WTC11 (cell line): ENCODE measurements at regions not wholly inside any gene's neighbourhood (a gene's known extent, or its start where the extent isn't known, plus 50 kb on each side); places are given as distances from the start of the nearest gene placed in this dataset.

Experiments used
- ATAC-seq: fragments of 200-7000 bp; cut with Tn5 transposase; 2 replicates; pipeline ENCODE4 v1.10.0; 2021; ENCODE audit warnings: mild to moderate bottlenecking, moderate library complexity
- CTCF ChIA-PET: fragments of 300-600 bp; sonication (Branson Sonifier 250); formaldehyde crosslinking; loops from one replicate; lab custom pipeline; 2021; ENCODE audit warnings: antibody characterized with exemption; lab: Charles Lee
- POLR2A ChIA-PET: fragments of 350-600 bp; sonication (Branson Sonifier 250); formaldehyde crosslinking; loops from one replicate; lab custom pipeline; 2021; ENCODE audit warnings: antibody characterized with exemption; lab: Charles Lee
- DNase-seq: peaks from one replicate; pipeline ENCODE4 v3.0.0; 2021; ENCODE audit warnings: low spot score
- H3K27ac Mint-ChIP-seq: 2 replicates; pipeline ENCODE4 v1.8.0; 2021; ENCODE audit warnings: mixed read lengths
- H3K27me3 Mint-ChIP-seq: 2 replicates; pipeline ENCODE4 v1.8.0; 2021; ENCODE audit warnings: low read depth, mild to moderate bottlenecking, moderate library complexity, mixed read lengths
- H3K36me3 Mint-ChIP-seq: 2 replicates; pipeline ENCODE4 v1.8.0; 2021; ENCODE audit warnings: mixed read lengths
- H3K4me1 Mint-ChIP-seq: 2 replicates; pipeline ENCODE4 v1.8.0; 2022; ENCODE audit warnings: mixed read lengths
- H3K4me3 Mint-ChIP-seq: 2 replicates; pipeline ENCODE4 v1.8.0; 2021; ENCODE audit warnings: mild to moderate bottlenecking, moderate library complexity, mixed read lengths
- H3K9me3 Mint-ChIP-seq: 2 replicates; pipeline ENCODE4 v1.8.0; 2021; ENCODE audit warnings: mixed read lengths
- AR ChIP-seq: fragments of 250-450 bp; sonication (Bioruptor Pico); IDR thresholded peaks from 2 replicates; pipeline ENCODE4 v1.9.0; 2021; ENCODE audit warnings: mild to moderate bottlenecking
- ATF1 ChIP-seq: sonication (generic); formaldehyde crosslinking; IDR thresholded peaks from 2 replicates; pipeline ENCODE4 v1.8.1; 2023; ENCODE audit warnings: mild to moderate bottlenecking, moderate library complexity, missing genetic modification reagents
- CDX4 ChIP-seq: fragments of 250-450 bp; sonication (Bioruptor Pico); IDR thresholded peaks from 2 replicates; pipeline ENCODE4 v1.9.0; 2021; ENCODE audit warnings: moderate library complexity, mild to moderate bottlenecking, inconsistent platforms, borderline replicate concordance
- ETV6 ChIP-seq: sonication (generic); formaldehyde crosslinking; IDR thresholded peaks from 2 replicates; pipeline ENCODE4 v1.8.1; 2022; ENCODE audit warnings: mild to moderate bottlenecking, missing genetic modification reagents
- FOXP1 ChIP-seq: sonication (generic); formaldehyde crosslinking; IDR thresholded peaks from 2 replicates; pipeline ENCODE4 v1.8.0; 2022; ENCODE audit warnings: missing genetic modification reagents, mild to moderate bottlenecking, moderate library complexity, borderline replicate concordance
- HMGA2 ChIP-seq: fragments of 250-450 bp; sonication (Bioruptor Pico); IDR thresholded peaks from 2 replicates; pipeline ENCODE4 v1.4.0; 2021; ENCODE audit warnings: mild to moderate bottlenecking, moderate library complexity
- MLX ChIP-seq: sonication (generic); formaldehyde crosslinking; IDR thresholded peaks from 2 replicates; pipeline ENCODE4 v1.8.1; 2023; ENCODE audit warnings: mild to moderate bottlenecking, missing genetic modification reagents, moderate library complexity
- MYBL2 ChIP-seq: sonication (generic); formaldehyde crosslinking; IDR thresholded peaks from 2 replicates; pipeline ENCODE4 v1.8.1; 2023; ENCODE audit warnings: mild to moderate bottlenecking, moderate library complexity, missing genetic modification reagents
- NFYB ChIP-seq: sonication (generic); formaldehyde crosslinking; conservative IDR thresholded peaks from 2 replicates; pipeline ENCODE4 v1.8.0; 2022; ENCODE audit warnings: low read depth, missing genetic modification reagents
- NR2C2 ChIP-seq: sonication (generic); formaldehyde crosslinking; IDR thresholded peaks from 2 replicates; pipeline ENCODE4 v1.8.0; 2022; ENCODE audit warnings: mild to moderate bottlenecking, missing genetic modification reagents
- RORB ChIP-seq: fragments of 250-450 bp; sonication (Bioruptor Pico); IDR thresholded peaks from 2 replicates; pipeline ENCODE4 v1.9.0; 2021; ENCODE audit warnings: mild to moderate bottlenecking
- SOX15 ChIP-seq: fragments of 250-450 bp; sonication (Bioruptor Pico); IDR thresholded peaks from 2 replicates; pipeline ENCODE4 v1.9.0; 2021; ENCODE audit warnings: mild to moderate bottlenecking
- TEAD4 ChIP-seq: sonication (generic); formaldehyde crosslinking; IDR thresholded peaks from 2 replicates; pipeline ENCODE4 v1.8.0; 2022; ENCODE audit warnings: mild to moderate bottlenecking, missing genetic modification reagents
- USF1 ChIP-seq: sonication (generic); formaldehyde crosslinking; IDR thresholded peaks from 2 replicates; pipeline ENCODE4 v1.8.0; 2022; ENCODE audit warnings: mild to moderate bottlenecking, missing genetic modification reagents
- ZNF671 ChIP-seq: fragments of 250-450 bp; sonication (Bioruptor Pico); IDR thresholded peaks from 2 replicates; pipeline ENCODE4 v1.8.0; 2021; ENCODE audit warnings: mild to moderate bottlenecking
- TF ChIP-seq, protein P1 (sequence below): fragments of 200-600 bp; IDR thresholded peaks from 2 replicates; pipeline ENCODE4 v1.8.0; 2022; ENCODE audit warnings: antibody characterized with exemption
- TF ChIP-seq, protein P2 (sequence below): sonication (generic); formaldehyde crosslinking; IDR thresholded peaks from 2 replicates; pipeline ENCODE4 v1.8.1; 2022; ENCODE audit warnings: mild to moderate bottlenecking, moderate library complexity, missing genetic modification reagents
- TF ChIP-seq, protein P3 (sequence below): fragments of 250-450 bp; sonication (Bioruptor Pico); IDR thresholded peaks from 2 replicates; pipeline ENCODE4 v1.9.0; 2021; ENCODE audit warnings: mild to moderate bottlenecking
- TF ChIP-seq, protein P4 (sequence below): sonication (generic); formaldehyde crosslinking; IDR thresholded peaks from 2 replicates; pipeline ENCODE4 v1.8.0; 2023; ENCODE audit warnings: mild to moderate bottlenecking, missing genetic modification reagents

DNA sequence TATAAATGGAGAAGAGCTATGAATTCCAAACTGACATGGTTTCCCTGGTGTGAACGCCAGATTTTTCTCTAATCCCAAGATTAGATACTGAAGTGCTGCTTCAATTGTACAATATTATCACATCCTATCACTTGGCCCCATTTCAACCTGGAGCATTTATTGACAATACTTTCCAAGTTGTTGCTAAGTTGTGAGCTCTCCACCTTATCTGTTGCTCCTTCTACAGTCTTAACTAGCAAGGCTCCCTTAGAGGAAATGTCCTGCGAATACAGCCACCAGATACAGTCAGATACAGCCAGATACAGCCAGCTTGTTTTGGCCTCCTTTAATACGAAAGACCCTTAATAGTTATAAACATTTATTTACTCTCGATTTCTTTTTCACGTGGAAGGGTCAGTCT, 466.3 kb upstream of the FAM241A start:
- ChIA-PET CTCF (interaction anchor here (2.0 kb wide), 1 partner anchor 176 kb away, joined by 6 read pairs; no protein-coding TSS in a partner anchor), POLR2A (no interaction called here)
- peaks cover 30% of the 10 kb centered on the region for H3K4me1 Mint-ChIP-seq
- no peak for TF ChIP-seq NR2C2 (CRISPR knock-in tag)
- TF ChIP-seq, protein P1, sequence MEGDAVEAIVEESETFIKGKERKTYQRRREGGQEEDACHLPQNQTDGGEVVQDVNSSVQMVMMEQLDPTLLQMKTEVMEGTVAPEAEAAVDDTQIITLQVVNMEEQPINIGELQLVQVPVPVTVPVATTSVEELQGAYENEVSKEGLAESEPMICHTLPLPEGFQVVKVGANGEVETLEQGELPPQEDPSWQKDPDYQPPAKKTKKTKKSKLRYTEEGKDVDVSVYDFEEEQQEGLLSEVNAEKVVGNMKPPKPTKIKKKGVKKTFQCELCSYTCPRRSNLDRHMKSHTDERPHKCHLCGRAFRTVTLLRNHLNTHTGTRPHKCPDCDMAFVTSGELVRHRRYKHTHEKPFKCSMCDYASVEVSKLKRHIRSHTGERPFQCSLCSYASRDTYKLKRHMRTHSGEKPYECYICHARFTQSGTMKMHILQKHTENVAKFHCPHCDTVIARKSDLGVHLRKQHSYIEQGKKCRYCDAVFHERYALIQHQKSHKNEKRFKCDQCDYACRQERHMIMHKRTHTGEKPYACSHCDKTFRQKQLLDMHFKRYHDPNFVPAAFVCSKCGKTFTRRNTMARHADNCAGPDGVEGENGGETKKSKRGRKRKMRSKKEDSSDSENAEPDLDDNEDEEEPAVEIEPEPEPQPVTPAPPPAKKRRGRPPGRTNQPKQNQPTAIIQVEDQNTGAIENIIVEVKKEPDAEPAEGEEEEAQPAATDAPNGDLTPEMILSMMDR: no peak
- TF ChIP-seq FOXP1 (CRISPR knock-in tag): no peak
- TF ChIP-seq ETV6 (CRISPR knock-in tag): no peak
- TF ChIP-seq, protein P2, sequence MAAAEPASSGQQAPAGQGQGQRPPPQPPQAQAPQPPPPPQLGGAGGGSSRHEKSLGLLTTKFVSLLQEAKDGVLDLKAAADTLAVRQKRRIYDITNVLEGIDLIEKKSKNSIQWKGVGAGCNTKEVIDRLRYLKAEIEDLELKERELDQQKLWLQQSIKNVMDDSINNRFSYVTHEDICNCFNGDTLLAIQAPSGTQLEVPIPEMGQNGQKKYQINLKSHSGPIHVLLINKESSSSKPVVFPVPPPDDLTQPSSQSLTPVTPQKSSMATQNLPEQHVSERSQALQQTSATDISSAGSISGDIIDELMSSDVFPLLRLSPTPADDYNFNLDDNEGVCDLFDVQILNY (CRISPR knock-in tag): no peak
- TF ChIP-seq, protein P3, sequence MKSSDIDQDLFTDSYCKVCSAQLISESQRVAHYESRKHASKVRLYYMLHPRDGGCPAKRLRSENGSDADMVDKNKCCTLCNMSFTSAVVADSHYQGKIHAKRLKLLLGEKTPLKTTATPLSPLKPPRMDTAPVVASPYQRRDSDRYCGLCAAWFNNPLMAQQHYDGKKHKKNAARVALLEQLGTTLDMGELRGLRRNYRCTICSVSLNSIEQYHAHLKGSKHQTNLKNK (CRISPR knock-in tag): no peak
- TF ChIP-seq HMGA2 (CRISPR knock-in tag): no peak
- TF ChIP-seq ZNF671 (CRISPR knock-in tag): no peak
- TF ChIP-seq ATF1: no peak
- TF ChIP-seq RORB (CRISPR knock-in tag): no peak
- TF ChIP-seq AR (CRISPR knock-in tag): no peak
- no peak for TF ChIP-seq CDX4 (CRISPR knock-in tag)
- no peak for TF ChIP-seq NFYB (CRISPR knock-in tag)
- no peak for TF ChIP-seq MLX
- H3K27ac Mint-ChIP-seq: no peak overlapping the region
- H3K4me3 Mint-ChIP-seq: no peak overlapping the region
- H3K9me3 Mint-ChIP-seq: no peaks in the 10 kb centered on the region
- H3K27me3 Mint-ChIP-seq: no peaks in the 10 kb centered on the region
- DNase-seq (no peak), ATAC-seq (no peak)
- H3K36me3 Mint-ChIP-seq: no peaks in the 10 kb centered on the region

DNA sequence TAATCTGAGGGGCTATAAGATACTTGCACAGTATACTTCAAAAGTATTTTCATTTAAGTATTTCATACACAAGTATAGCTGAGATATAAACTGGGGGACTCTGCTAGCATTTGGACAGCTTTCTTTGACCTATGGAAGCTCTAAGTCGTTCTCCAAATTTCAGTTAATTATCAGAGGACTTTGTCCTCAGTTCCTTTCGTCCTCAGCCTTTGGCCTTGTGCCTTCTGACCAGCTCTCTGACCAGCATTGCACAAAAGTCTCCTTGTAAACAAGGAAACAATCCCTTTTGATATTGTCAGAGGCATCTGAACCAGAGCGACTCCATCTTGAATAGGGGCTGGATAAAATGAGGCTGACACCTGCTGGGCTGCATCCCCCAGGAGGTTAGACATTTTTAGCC, 464.0 kb upstream of the FAM241A start:
- no peak overlapping the region for H3K4me3 Mint-ChIP-seq
- H3K4me1 Mint-ChIP-seq: peaks cover 22% of the 10 kb centered on the region
- no peak for TF ChIP-seq MYBL2 (CRISPR knock-in tag)
- TF ChIP-seq, protein P4, sequence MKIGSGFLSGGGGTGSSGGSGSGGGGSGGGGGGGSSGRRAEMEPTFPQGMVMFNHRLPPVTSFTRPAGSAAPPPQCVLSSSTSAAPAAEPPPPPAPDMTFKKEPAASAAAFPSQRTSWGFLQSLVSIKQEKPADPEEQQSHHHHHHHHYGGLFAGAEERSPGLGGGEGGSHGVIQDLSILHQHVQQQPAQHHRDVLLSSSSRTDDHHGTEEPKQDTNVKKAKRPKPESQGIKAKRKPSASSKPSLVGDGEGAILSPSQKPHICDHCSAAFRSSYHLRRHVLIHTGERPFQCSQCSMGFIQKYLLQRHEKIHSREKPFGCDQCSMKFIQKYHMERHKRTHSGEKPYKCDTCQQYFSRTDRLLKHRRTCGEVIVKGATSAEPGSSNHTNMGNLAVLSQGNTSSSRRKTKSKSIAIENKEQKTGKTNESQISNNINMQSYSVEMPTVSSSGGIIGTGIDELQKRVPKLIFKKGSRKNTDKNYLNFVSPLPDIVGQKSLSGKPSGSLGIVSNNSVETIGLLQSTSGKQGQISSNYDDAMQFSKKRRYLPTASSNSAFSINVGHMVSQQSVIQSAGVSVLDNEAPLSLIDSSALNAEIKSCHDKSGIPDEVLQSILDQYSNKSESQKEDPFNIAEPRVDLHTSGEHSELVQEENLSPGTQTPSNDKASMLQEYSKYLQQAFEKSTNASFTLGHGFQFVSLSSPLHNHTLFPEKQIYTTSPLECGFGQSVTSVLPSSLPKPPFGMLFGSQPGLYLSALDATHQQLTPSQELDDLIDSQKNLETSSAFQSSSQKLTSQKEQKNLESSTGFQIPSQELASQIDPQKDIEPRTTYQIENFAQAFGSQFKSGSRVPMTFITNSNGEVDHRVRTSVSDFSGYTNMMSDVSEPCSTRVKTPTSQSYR (CRISPR knock-in tag): no peak
- TF ChIP-seq NR2C2 (CRISPR knock-in tag): no peak
- no peak for TF ChIP-seq TEAD4 (CRISPR knock-in tag)
- no peak for TF ChIP-seq SOX15 (CRISPR knock-in tag)
- TF ChIP-seq USF1 (CRISPR knock-in tag): no peak
- no peak for DNase-seq
- no peaks in the 10 kb centered on the region for H3K36me3 Mint-ChIP-seq
- no peak overlapping the region for H3K27ac Mint-ChIP-seq
- H3K9me3 Mint-ChIP-seq: no peaks in the 10 kb centered on the region
- no peaks in the 10 kb centered on the region for H3K27me3 Mint-ChIP-seq
- no peak for ATAC-seq
- POLR2A ChIA-PET: no interaction called here
- CTCF ChIA-PET: no interaction called here
